ENCODE measurements at regions not wholly inside any gene's neighbourhood (a gene's known extent, or its start where the extent isn't known, plus 50 kb on each side); places are given as distances from the start of the nearest gene placed in this dataset.

GRCh38 chr4:16993956-16994840 lies 95.8 kb upstream of the LDB2 start:
- no peak for TF ChIP-seq POLR2A (IDR thresholded peaks at IDR 0.05)
- TF ChIP-seq, protein P1, sequence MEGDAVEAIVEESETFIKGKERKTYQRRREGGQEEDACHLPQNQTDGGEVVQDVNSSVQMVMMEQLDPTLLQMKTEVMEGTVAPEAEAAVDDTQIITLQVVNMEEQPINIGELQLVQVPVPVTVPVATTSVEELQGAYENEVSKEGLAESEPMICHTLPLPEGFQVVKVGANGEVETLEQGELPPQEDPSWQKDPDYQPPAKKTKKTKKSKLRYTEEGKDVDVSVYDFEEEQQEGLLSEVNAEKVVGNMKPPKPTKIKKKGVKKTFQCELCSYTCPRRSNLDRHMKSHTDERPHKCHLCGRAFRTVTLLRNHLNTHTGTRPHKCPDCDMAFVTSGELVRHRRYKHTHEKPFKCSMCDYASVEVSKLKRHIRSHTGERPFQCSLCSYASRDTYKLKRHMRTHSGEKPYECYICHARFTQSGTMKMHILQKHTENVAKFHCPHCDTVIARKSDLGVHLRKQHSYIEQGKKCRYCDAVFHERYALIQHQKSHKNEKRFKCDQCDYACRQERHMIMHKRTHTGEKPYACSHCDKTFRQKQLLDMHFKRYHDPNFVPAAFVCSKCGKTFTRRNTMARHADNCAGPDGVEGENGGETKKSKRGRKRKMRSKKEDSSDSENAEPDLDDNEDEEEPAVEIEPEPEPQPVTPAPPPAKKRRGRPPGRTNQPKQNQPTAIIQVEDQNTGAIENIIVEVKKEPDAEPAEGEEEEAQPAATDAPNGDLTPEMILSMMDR (IDR thresholded peaks at IDR 0.05) = no peak

Data from prostate gland (tissue), 2 donors.